Astrocyte of the cerebellum (primary cell): ENCODE measurements at regions not wholly inside any gene's neighbourhood (a gene's known extent, or its start where the extent isn't known, plus 50 kb on each side); places are given as distances from the start of the nearest gene placed in this dataset.

Source experiments
- DNase-seq: peaks from one replicate; pipeline ENCODE4 v3.0.0-alpha.2; 2011; ENCODE audit warnings: low read depth
- H3K4me3 ChIP-seq: 2 replicates; pipeline ENCODE4 v1.5.1; 2011; ENCODE audit warnings: mild to moderate bottlenecking, low read depth, low read length, moderate library complexity
- CTCF ChIP-seq: IDR thresholded peaks from 2 replicates; pipeline ENCODE4 v1.5.1; 2012; ENCODE audit warnings: low read length, low read depth, moderate library complexity, mild to moderate bottlenecking; ENCODE audit errors: missing control alignments
- in situ Hi-C: cut with HindIII; loops from 2 replicates; pipeline ENCODE4 v1.10.0; 2017; ENCODE audit warnings: low sequenced_read_pairs

- in situ Hi-C loops, result no loop called here
- no peak overlapping the region for H3K4me3 ChIP-seq
- DNase-seq, result no peak
- TF ChIP-seq CTCF, result no peak
These were observed 203.4 kb upstream of the NAV2 start for GRCh38 chr11:19509215-19509614.

- in situ Hi-C loops, result no loop called here
- DNase-seq, result no peak
- no peak overlapping the region for H3K4me3 ChIP-seq
- no peak for TF ChIP-seq CTCF
These were observed 204.5 kb upstream of the NAV2 start for GRCh38 chr11:19508165-19508564.

- no peak for TF ChIP-seq CTCF
- in situ Hi-C loops, result no loop called here
These were observed 205.7 kb upstream of the NAV2 start for GRCh38 chr11:19506816-19507486.

GRCh38 chr11:19502691-19503253 is 209.9 kb upstream of the NAV2 start:
- no peak for DNase-seq
- in situ Hi-C loops, result no loop called here
- no peak for TF ChIP-seq CTCF
- H3K4me3 ChIP-seq, result no peak overlapping the region

More at GRCh38 chr11:19506816-19507486, 205.7 kb upstream of the NAV2 start:
- DNase-seq, result no peak
- no peak overlapping the region for H3K4me3 ChIP-seq

GRCh38 chr11:19501631-19502030 is 211.0 kb upstream of the NAV2 start:
- in situ Hi-C loops, result no loop called here
- TF ChIP-seq CTCF, result no peak
- H3K4me3 ChIP-seq, result no peak overlapping the region
- DNase-seq, result no peak

GRCh38 chr11:19499999-19500398 is 212.6 kb upstream of the NAV2 start:
- no peak for TF ChIP-seq CTCF
- DNase-seq, result no peak
- no peak overlapping the region for H3K4me3 ChIP-seq
- in situ Hi-C loops, result no loop called here
